ENCODE measurements at regions not wholly inside any gene's neighbourhood (a gene's known extent, or its start where the extent isn't known, plus 50 kb on each side); places are given as distances from the start of the nearest gene placed in this dataset.

DNA sequence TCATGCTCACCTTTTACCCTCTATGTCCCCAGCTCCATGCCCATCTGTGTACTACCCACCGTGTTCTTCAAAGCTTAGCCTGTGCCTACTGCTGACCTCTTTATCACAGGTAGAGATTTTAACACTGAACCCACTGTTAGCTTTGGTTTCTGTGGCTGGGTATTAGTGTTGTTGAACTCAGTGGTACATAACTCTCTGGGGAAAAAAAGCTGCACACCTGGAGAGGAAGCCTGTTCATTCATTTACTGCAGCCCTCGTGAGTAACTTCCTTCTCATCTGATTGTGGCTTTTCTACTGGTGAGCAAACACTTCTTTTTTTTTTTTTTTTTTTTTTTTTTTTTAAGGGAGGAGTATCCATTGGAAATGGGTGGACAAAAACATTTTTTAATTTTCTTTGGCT is 326.3 kb downstream of the CCSER2 start:
- dilution Hi-C loops (cut with HindIII; ENCODE audit: low sequenced_read_pairs, unreplicated experiment): no loop called here
- no peak overlapping the region for H2AFZ ChIP-seq (replicated peaks; ENCODE audit: low read length, poor library complexity)
- ATAC-seq (ENCODE audit: low read depth): no peak
- intact Hi-C loops (cut with micrococcal nuclease): no loop called here
- BruUV-seq (replicated peaks): no TSS peak
- no peaks in the 10 kb centered on the region for H3K27me3 ChIP-seq (ENCODE audit: control insufficient read depth, insufficient read depth, low read length)
- H3K79me1 ChIP-seq (ENCODE audit: low read depth in 1 of 2, low read length in 2 of 2): no peaks in the 10 kb centered on the region
- H3K14ac ChIP-seq (replicated peaks; ENCODE audit: low read depth, low read length): no peak overlapping the region
- no peak overlapping the region for H2AK9ac ChIP-seq (replicated peaks; ENCODE audit: low read depth, low read length, poor library complexity)
- H2BK20ac ChIP-seq (ENCODE audit: low read depth, low read length): no peak overlapping the region
- H4K91ac ChIP-seq (ENCODE audit: insufficient read depth, low read depth, low read length): no peak overlapping the region
- H4K8ac ChIP-seq (ENCODE audit: low read depth in 2 of 2, low read length in 2 of 2): no peak overlapping the region
- WGBS, 2 experiments (ENCODE audit: extremely low coverage in 2 of 2, insufficient read length in 1 of 2): no CpG with 5 or more reads among the region's 2 CpGs
- no peak overlapping the region for H3K23ac ChIP-seq (ENCODE audit: low read depth, low read length)
- H2BK5ac ChIP-seq (ENCODE audit: low read depth, low read length, poor library complexity, severe bottlenecking): no peak overlapping the region
- H3K9me1 ChIP-seq (ENCODE audit: insufficient read depth, low read length): no peaks in the 10 kb centered on the region
- no peak overlapping the region for H3K4me2 ChIP-seq (ENCODE audit: low read depth, low read length)
- no peak overlapping the region for H2AK5ac ChIP-seq (ENCODE audit: low read depth, low read length)
- H3K18ac ChIP-seq (ENCODE audit: low read depth, low read length): no peak overlapping the region
- no peaks in the 10 kb centered on the region for H3K4me1 ChIP-seq (ENCODE audit: control insufficient read depth, insufficient read depth, low read length)
- no peak overlapping the region for H3K27ac ChIP-seq (ENCODE audit: insufficient read depth, low read length)
- ChIA-PET CTCF (no interaction called here), POLR2A (ENCODE audit: unreplicated experiment) (no interaction called here)
- no peak overlapping the region for H3K56ac ChIP-seq (ENCODE audit: extremely low read depth, insufficient read depth, low read length)
- H3K9me3 ChIP-seq (ENCODE audit: control insufficient read depth, insufficient read depth, low read length): peaks cover 6% of the 10 kb centered on the region; the same call in 1 of the 2 replicates
- H3K9ac ChIP-seq (ENCODE audit: low read depth, low read length): no peak overlapping the region
- no peak overlapping the region for H3K4me3 ChIP-seq (ENCODE audit: insufficient read depth, low read depth, low read length)
- no peak overlapping the region for H4K5ac ChIP-seq (ENCODE audit: low read depth, low read length)
- TF ChIP-seq SMC3 (IDR thresholded peaks at IDR 0.05; ENCODE audit: low read depth, low read length) (no peak), MAFK (IDR thresholded peaks at IDR 0.05; ENCODE audit: low read depth, low read length) (no peak)
- TF ChIP-seq, protein P1, sequence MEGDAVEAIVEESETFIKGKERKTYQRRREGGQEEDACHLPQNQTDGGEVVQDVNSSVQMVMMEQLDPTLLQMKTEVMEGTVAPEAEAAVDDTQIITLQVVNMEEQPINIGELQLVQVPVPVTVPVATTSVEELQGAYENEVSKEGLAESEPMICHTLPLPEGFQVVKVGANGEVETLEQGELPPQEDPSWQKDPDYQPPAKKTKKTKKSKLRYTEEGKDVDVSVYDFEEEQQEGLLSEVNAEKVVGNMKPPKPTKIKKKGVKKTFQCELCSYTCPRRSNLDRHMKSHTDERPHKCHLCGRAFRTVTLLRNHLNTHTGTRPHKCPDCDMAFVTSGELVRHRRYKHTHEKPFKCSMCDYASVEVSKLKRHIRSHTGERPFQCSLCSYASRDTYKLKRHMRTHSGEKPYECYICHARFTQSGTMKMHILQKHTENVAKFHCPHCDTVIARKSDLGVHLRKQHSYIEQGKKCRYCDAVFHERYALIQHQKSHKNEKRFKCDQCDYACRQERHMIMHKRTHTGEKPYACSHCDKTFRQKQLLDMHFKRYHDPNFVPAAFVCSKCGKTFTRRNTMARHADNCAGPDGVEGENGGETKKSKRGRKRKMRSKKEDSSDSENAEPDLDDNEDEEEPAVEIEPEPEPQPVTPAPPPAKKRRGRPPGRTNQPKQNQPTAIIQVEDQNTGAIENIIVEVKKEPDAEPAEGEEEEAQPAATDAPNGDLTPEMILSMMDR (conservative IDR thresholded peaks at IDR 0.05; ENCODE audit: low read depth, low read length): no peak
- H4K20me1 ChIP-seq (ENCODE audit: insufficient read depth, low read length): no peaks in the 10 kb centered on the region
- H2BK120ac ChIP-seq (ENCODE audit: low read depth, low read length): no peak overlapping the region
- DNase-seq: no peak
- in situ Hi-C loops (cut with MboI; ENCODE audit: low sequenced_read_pairs): no loop called here
- H2BK15ac ChIP-seq (ENCODE audit: low read depth, low read length): no peak overlapping the region
- H3K4ac ChIP-seq (ENCODE audit: low read depth, low read length): no peak overlapping the region
- H3K36me3 ChIP-seq (ENCODE audit: control insufficient read depth, insufficient read depth, low read length): no peaks in the 10 kb centered on the region
